ENCODE measurements at regions not wholly inside any gene's neighbourhood (a gene's known extent, or its start where the extent isn't known, plus 50 kb on each side); places are given as distances from the start of the nearest gene placed in this dataset.
"Not testable (repeated sequence)": the region's sequence is repeated elsewhere in the genome, so short reads cannot be mapped to it uniquely, and the experiment has no call there.

- not testable (repeated sequence) for TF ChIP-seq CTCF (IDR thresholded peaks at IDR 0.05; ENCODE audit: low read depth, low read length); EZH2phosphoT487 (IDR thresholded peaks at IDR 0.05; ENCODE audit: low read depth)
Observed at GRCh38 chr1:145504834-145505413, 79.5 kb upstream of the NBPF20 start.
